ENCODE measurements at regions not wholly inside any gene's neighbourhood (a gene's known extent, or its start where the extent isn't known, plus 50 kb on each side); places are given as distances from the start of the nearest gene placed in this dataset.
A peak's percentile ranks its signal among the peaks of the same experiment; 100 is the strongest.

- TF ChIP-seq KLF15 (CRISPR knock-in tag; IDR thresholded peaks at IDR 0.05; ENCODE audit: borderline replicate concordance) (no peak), RARG (CRISPR knock-in tag; IDR thresholded peaks at IDR 0.05; ENCODE audit: low read depth) (no peak), HDAC2 (CRISPR knock-in tag; IDR thresholded peaks at IDR 0.05) (peak; percentile 61; the same call in 1 of the 2 replicates), PBX3 (CRISPR knock-in tag; IDR thresholded peaks at IDR 0.05; ENCODE audit: borderline replicate concordance) (no peak), HNF4A (CRISPR knock-in tag; IDR thresholded peaks at IDR 0.05) (peak; percentile 48; the same call in 1 of the 2 replicates), HMG20A (CRISPR knock-in tag; IDR thresholded peaks at IDR 0.05; ENCODE audit: borderline replicate concordance) (peak; percentile 81; the same call in 1 of the 2 replicates), ZBTB46 (CRISPR knock-in tag; IDR thresholded peaks at IDR 0.05; ENCODE audit: borderline replicate concordance) (no peak), KLF16 (CRISPR knock-in tag; IDR thresholded peaks at IDR 0.05) (peak in 1 of 2 experiments; percentile 73; a peak in 2 of 4 replicates), MED1 (CRISPR knock-in tag; IDR thresholded peaks at IDR 0.05) (peak; percentile 81), RBM22 (optimal IDR thresholded peaks at IDR 0.05; ENCODE audit: low read length) (no peak), ZNF101 (CRISPR knock-in tag; IDR thresholded peaks at IDR 0.05; ENCODE audit: borderline replicate concordance, low read depth) (no peak), IKZF5 (CRISPR knock-in tag; IDR thresholded peaks at IDR 0.05) (peak; percentile 62), TEF (CRISPR knock-in tag; IDR thresholded peaks at IDR 0.05) (0 out of 2 replicates have a peak, but pooled peaks have one; percentile 59)
Observed at GRCh38 chr2:226600184-226600583, 199.4 kb downstream of the IRS1 start (continued).
